ENCODE measurements at regions not wholly inside any gene's neighbourhood (a gene's known extent, or its start where the extent isn't known, plus 50 kb on each side); places are given as distances from the start of the nearest gene placed in this dataset.
A peak's percentile ranks its signal among the peaks of the same experiment; 100 is the strongest.

- H3K79me2 ChIP-seq (ENCODE audit: low read depth), result no peaks in the 10 kb centered on the region
- H3K4me2 ChIP-seq, result peak overlapping the region; percentile 48
- H3K27ac Mint-ChIP-seq, result peak overlapping the region; percentile 77
- H3F3A ChIP-seq (ENCODE audit: low read depth), result no peaks in the 10 kb centered on the region
- H3K27me3 Mint-ChIP-seq (ENCODE audit: insufficient read depth, low read depth), result no peaks in the 10 kb centered on the region
- H3K9me3 Mint-ChIP-seq, result no peaks in the 10 kb centered on the region
- peaks cover 15% of the 10 kb centered on the region for H3K4me1 ChIP-seq
- H3K4me1 Mint-ChIP-seq, result peaks cover 28% of the 10 kb centered on the region
- no peaks in the 10 kb centered on the region for H3K36me3 ChIP-seq
- H3K4me3 ChIP-seq, result no peak overlapping the region
- H3K27ac ChIP-seq, result no peak overlapping the region
- no peak overlapping the region for H2AFZ ChIP-seq (replicated peaks)
- H4K20me1 ChIP-seq (ENCODE audit: low read depth), result no peaks in the 10 kb centered on the region
- no peaks in the 10 kb centered on the region for H3K27me3 ChIP-seq
- H3K4me3 Mint-ChIP-seq, result no peak overlapping the region
- no peaks in the 10 kb centered on the region for H3K9me3 ChIP-seq (ENCODE audit: low read depth)
- H3K36me3 Mint-ChIP-seq, result no peaks in the 10 kb centered on the region
- no peak overlapping the region for H3K9ac ChIP-seq
- peak; percentile 15 for DNase-seq (ENCODE audit: low spot score)
- TF ChIP-seq EZH2 (IDR thresholded peaks at IDR 0.05) (no peak), EZH2phosphoT487 (IDR thresholded peaks at IDR 0.05) (no peak), CTCF (IDR thresholded peaks at IDR 0.05) (no peak)
These were observed 240.8 kb upstream of the PIK3C3 start for GRCh38 chr18:41713969-41714825.

DNA sequence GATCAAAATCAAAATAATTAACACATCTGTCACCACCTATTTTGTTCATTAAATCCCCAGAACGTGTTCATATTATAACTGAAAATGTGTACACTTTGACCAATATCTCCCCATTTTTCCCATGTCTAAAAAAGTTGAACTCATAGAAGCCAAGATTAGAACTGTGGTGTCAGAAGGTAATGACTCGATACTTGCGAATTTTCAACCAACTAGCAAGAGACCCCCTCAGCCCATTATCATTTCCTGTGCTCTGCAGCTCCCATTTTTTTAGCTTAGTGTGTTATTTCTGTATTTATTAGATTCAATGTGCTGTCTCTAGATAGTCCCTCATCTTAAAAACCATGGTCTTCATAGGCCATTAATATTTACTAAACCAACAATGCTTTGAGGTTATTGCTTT is 248.7 kb upstream of the PIK3C3 start:
- no peak for DNase-seq (ENCODE audit: low spot score)
- Histone ChIP-seq H3K9me3 (ENCODE audit: low read depth) (no peaks in the 10 kb centered on the region), H3K27me3 (no peaks in the 10 kb centered on the region), H3K4me2 (no peak overlapping the region), H3K27ac (no peak overlapping the region), H3F3A (ENCODE audit: low read depth) (no peaks in the 10 kb centered on the region), H4K20me1 (ENCODE audit: low read depth) (no peaks in the 10 kb centered on the region), H3K36me3 (no peaks in the 10 kb centered on the region), H3K4me1 (peaks cover 8% of the 10 kb centered on the region), H3K9ac (no peak overlapping the region), H3K79me2 (ENCODE audit: low read depth) (no peaks in the 10 kb centered on the region), H3K4me3 (no peak overlapping the region), H2AFZ (replicated peaks) (no peak overlapping the region)
- no peak overlapping the region for H3K4me3 Mint-ChIP-seq
- H3K27ac Mint-ChIP-seq, result no peak overlapping the region
- H3K36me3 Mint-ChIP-seq, result no peaks in the 10 kb centered on the region
- TF ChIP-seq CTCF (IDR thresholded peaks at IDR 0.05) (no peak), EZH2 (IDR thresholded peaks at IDR 0.05) (no peak), EZH2phosphoT487 (IDR thresholded peaks at IDR 0.05) (no peak)
- H3K27me3 Mint-ChIP-seq (ENCODE audit: insufficient read depth, low read depth), result no peaks in the 10 kb centered on the region
- H3K9me3 Mint-ChIP-seq, result no peaks in the 10 kb centered on the region
- H3K4me1 Mint-ChIP-seq, result peaks cover 14% of the 10 kb centered on the region

GRCh38 chr18:41703744-41704530 is 251.1 kb upstream of the PIK3C3 start:
- Mint-ChIP-seq H3K27me3 (ENCODE audit: insufficient read depth, low read depth) (no peaks in the 10 kb centered on the region), H3K4me3 (no peak overlapping the region), H3K4me1 (peaks cover 22% of the 10 kb centered on the region), H3K27ac (no peak overlapping the region), H3K36me3 (no peaks in the 10 kb centered on the region), H3K9me3 (no peaks in the 10 kb centered on the region)
- no peaks in the 10 kb centered on the region for H3K79me2 ChIP-seq (ENCODE audit: low read depth)
- peaks cover 11% of the 10 kb centered on the region for H3K4me1 ChIP-seq
- no peak overlapping the region for H3K4me2 ChIP-seq
- H3K27me3 ChIP-seq, result no peaks in the 10 kb centered on the region
- H3K4me3 ChIP-seq, result no peak overlapping the region
- no peak overlapping the region for H3K27ac ChIP-seq
- no peak overlapping the region for H2AFZ ChIP-seq (replicated peaks)
- H3K9ac ChIP-seq, result no peak overlapping the region
- DNase-seq (ENCODE audit: low spot score), result no peak
- H4K20me1 ChIP-seq (ENCODE audit: low read depth), result no peaks in the 10 kb centered on the region
- H3K36me3 ChIP-seq, result no peaks in the 10 kb centered on the region
- no peaks in the 10 kb centered on the region for H3F3A ChIP-seq (ENCODE audit: low read depth)
- H3K9me3 ChIP-seq (ENCODE audit: low read depth), result no peaks in the 10 kb centered on the region
- no peak for TF ChIP-seq EZH2 (IDR thresholded peaks at IDR 0.05)
- TF ChIP-seq CTCF (IDR thresholded peaks at IDR 0.05), result no peak
- no peak for TF ChIP-seq EZH2phosphoT487 (IDR thresholded peaks at IDR 0.05)
